ENCODE measurements at regions not wholly inside any gene's neighbourhood (a gene's known extent, or its start where the extent isn't known, plus 50 kb on each side); places are given as distances from the start of the nearest gene placed in this dataset.

DNA sequence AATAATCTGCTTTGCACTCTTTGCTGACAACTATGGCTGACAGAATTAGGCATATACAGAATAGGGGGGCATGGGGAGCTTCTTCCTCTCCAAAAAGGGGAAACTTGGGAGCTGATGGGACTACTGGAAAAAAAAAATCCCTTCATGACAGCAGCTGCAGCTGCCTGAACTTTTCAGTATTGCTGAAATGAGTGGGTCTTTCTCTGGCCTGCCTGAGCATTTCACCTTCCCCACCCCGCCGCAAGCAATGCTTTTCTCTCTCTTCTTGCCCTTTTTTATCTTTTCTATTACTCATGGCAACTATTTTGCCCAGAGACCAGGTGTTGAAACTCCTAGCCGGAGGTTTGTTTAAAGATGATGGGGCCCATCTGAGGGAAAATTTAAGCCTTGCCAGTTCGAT, 244.9 kb downstream of the SEMA3D start:
- no peak for TF ChIP-seq CTCF (IDR thresholded peaks at IDR 0.05)
- Histone ChIP-seq H3K4me1 (no peaks in the 10 kb centered on the region), H3K79me2 (no peaks in the 10 kb centered on the region), H3K27ac (no peak overlapping the region), H3K9me3 (ENCODE audit: control insufficient read depth, low read length) (no peaks in the 10 kb centered on the region), H3K27me3 (ENCODE audit: control insufficient read depth, insufficient read depth, low read length) (no peaks in the 10 kb centered on the region), H3K9ac (no peak overlapping the region), H3K4me2 (ENCODE audit: low read length) (no peak overlapping the region), H3K36me3 (ENCODE audit: control insufficient read depth, insufficient read depth, low read length) (no peaks in the 10 kb centered on the region), H2AFZ (no peak overlapping the region), H3K4me3 (ENCODE audit: low read depth, low read length) (no peak overlapping the region)

DNA sequence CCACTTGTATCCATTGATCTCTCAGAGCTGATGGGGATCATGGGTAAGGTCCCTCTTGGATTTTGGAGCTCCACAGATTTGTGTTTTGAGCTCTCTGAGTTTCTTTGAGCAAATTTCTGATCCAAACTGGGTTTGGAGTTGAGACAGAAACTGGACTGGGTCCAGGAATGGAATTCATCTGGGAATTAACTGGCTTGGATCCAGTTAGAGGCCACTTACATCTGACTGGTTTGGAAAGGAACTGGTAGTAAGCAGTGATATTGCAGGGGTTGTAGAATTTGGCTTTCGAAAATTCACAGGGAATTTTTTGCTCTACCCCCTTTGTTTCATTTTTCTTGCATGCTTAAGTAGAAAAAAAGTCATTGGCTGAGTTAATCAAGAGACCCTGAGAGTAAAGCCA, 245.6 kb downstream of the SEMA3D start:
- Histone ChIP-seq H3K9me3 (ENCODE audit: control insufficient read depth, low read length) (no peaks in the 10 kb centered on the region), H3K36me3 (ENCODE audit: control insufficient read depth, insufficient read depth, low read length) (no peaks in the 10 kb centered on the region), H3K27me3 (ENCODE audit: control insufficient read depth, insufficient read depth, low read length) (no peaks in the 10 kb centered on the region), H2AFZ (no peak overlapping the region), H3K4me3 (ENCODE audit: low read depth, low read length) (no peak overlapping the region), H3K79me2 (no peaks in the 10 kb centered on the region), H3K4me1 (no peaks in the 10 kb centered on the region), H3K4me2 (ENCODE audit: low read length) (no peak overlapping the region), H3K27ac (no peak overlapping the region), H3K9ac (no peak overlapping the region)
- no peak for TF ChIP-seq CTCF (IDR thresholded peaks at IDR 0.05)

GRCh38 chr7:84939888-84940287, 247.0 kb downstream of the SEMA3D start:
- Histone ChIP-seq H3K27ac (no peak overlapping the region), H3K27me3 (ENCODE audit: control insufficient read depth, insufficient read depth, low read length) (no peaks in the 10 kb centered on the region), H3K79me2 (no peaks in the 10 kb centered on the region), H2AFZ (no peak overlapping the region), H3K9me3 (ENCODE audit: control insufficient read depth, low read length) (no peaks in the 10 kb centered on the region), H3K9ac (no peak overlapping the region), H3K4me2 (ENCODE audit: low read length) (no peak overlapping the region), H3K4me1 (no peaks in the 10 kb centered on the region), H3K4me3 (ENCODE audit: low read depth, low read length) (no peak overlapping the region), H3K36me3 (ENCODE audit: control insufficient read depth, insufficient read depth, low read length) (no peaks in the 10 kb centered on the region)
- no peak for TF ChIP-seq CTCF (IDR thresholded peaks at IDR 0.05)

GRCh38 chr7:84939442-84939841, 247.4 kb downstream of the SEMA3D start:
- no peak overlapping the region for H3K9ac ChIP-seq
- no peaks in the 10 kb centered on the region for H3K79me2 ChIP-seq
- no peak overlapping the region for H2AFZ ChIP-seq
- no peak for TF ChIP-seq CTCF (IDR thresholded peaks at IDR 0.05)
- no peak overlapping the region for H3K4me3 ChIP-seq (ENCODE audit: low read depth, low read length)
- no peaks in the 10 kb centered on the region for H3K36me3 ChIP-seq (ENCODE audit: control insufficient read depth, insufficient read depth, low read length)
- no peaks in the 10 kb centered on the region for H3K27me3 ChIP-seq (ENCODE audit: control insufficient read depth, insufficient read depth, low read length)
- H3K9me3 ChIP-seq (ENCODE audit: control insufficient read depth, low read length), result no peaks in the 10 kb centered on the region
- H3K4me2 ChIP-seq (ENCODE audit: low read length), result no peak overlapping the region
- no peaks in the 10 kb centered on the region for H3K4me1 ChIP-seq
- no peak overlapping the region for H3K27ac ChIP-seq

DNA sequence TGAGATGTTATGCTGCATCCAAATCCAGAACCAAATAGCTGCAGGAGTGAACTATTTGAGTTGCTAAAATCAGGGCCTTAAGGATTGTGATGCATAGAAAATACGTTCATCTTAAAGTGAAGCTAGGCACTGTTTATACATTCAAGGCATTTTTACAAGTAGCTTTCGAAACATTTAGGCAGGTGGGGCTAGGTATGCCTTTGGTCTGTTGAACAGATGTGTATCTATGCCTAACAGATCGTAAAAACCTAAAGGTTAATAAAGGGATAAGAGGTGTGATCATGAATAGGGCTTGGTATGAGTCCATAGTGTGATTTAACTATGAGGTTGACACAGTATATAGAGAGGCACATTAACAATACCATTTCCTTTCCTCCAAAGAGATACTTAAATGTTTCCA, 262.5 kb downstream of the SEMA3D start:
- no peaks in the 10 kb centered on the region for H3K4me1 ChIP-seq
- no peak overlapping the region for H3K4me3 ChIP-seq (ENCODE audit: low read depth, low read length)
- no peaks in the 10 kb centered on the region for H3K36me3 ChIP-seq (ENCODE audit: control insufficient read depth, insufficient read depth, low read length)
- H3K4me2 ChIP-seq (ENCODE audit: low read length), result no peak overlapping the region
- no peaks in the 10 kb centered on the region for H3K9me3 ChIP-seq (ENCODE audit: control insufficient read depth, low read length)
- H3K79me2 ChIP-seq, result no peaks in the 10 kb centered on the region
- no peaks in the 10 kb centered on the region for H3K27me3 ChIP-seq (ENCODE audit: control insufficient read depth, insufficient read depth, low read length)
- no peak overlapping the region for H3K27ac ChIP-seq
- H3K9ac ChIP-seq, result no peak overlapping the region
- no peak overlapping the region for H2AFZ ChIP-seq
- no peak for TF ChIP-seq CTCF (IDR thresholded peaks at IDR 0.05)

Data from parathyroid adenoma (tissue), 2 donors.